AG04449 (cell line): ENCODE measurements at regions not wholly inside any gene's neighbourhood (a gene's known extent, or its start where the extent isn't known, plus 50 kb on each side); places are given as distances from the start of the nearest gene placed in this dataset.
A peak's percentile ranks its signal among the peaks of the same experiment; 100 is the strongest.

Experiments used
- CTCF ChIA-PET: fragments of 350-600 bp; formaldehyde crosslinking; extraction: SDS; loops from one replicate; lab custom pipeline; 2021; ENCODE audit warnings: antibody characterized with exemption; lab: Yijun Ruan, JAX
- POLR2A ChIA-PET: fragments of 400-600, 350-600 bp; formaldehyde crosslinking; extraction: SDS; loops from one replicate; lab custom pipeline; 2020; ENCODE audit warnings: antibody characterized with exemption, inconsistent platforms; lab: Yijun Ruan, JAX
- DNase-seq: peaks from one replicate; pipeline ENCODE4 v3.0.0-alpha.2; 2010; ENCODE audit warnings: low read depth, low spot score
- H3K4me3 ChIP-seq: 2 replicates; pipeline ENCODE4 v1.5.1; 2011; ENCODE audit warnings: low read depth, mild to moderate bottlenecking, control low read depth, low read length
- CTCF ChIP-seq: IDR thresholded peaks from one replicate; pipeline ENCODE4 v1.5.1; 2011; ENCODE audit warnings: mild to moderate bottlenecking, moderate library complexity, low read length, control low read depth, inconsistent platforms; ENCODE audit not compliant: insufficient read depth; ENCODE audit errors: missing control alignments

GRCh38 chr11:119474682-119475596, 52.0 kb upstream of the THY1 start:
- peak; percentile 93 for TF ChIP-seq CTCF
- CTCF ChIA-PET: interaction anchor here (0.5 to 18.4 kb wide), 54 partner anchors 9 to 634 kb away, joined by 3 to 425 read pairs (median 4); partner anchors contain the start of genes C1QTNF5, CBL, RNF26 and THY1
- no peak for DNase-seq
- no peak overlapping the region for H3K4me3 ChIP-seq
- POLR2A ChIA-PET: interaction anchor here (0.5 to 1.6 kb wide), 13 partner anchors 15 to 168 kb away, joined by 3 to 18 read pairs (median 4); partner anchors contain the start of gene THY1

- ChIA-PET CTCF (interaction anchor here (0.5 to 18.4 kb wide), 51 partner anchors 9 to 635 kb away, joined by 3 to 425 read pairs (median 4); partner anchors contain the start of genes C1QTNF5, CBL, RNF26 and THY1), POLR2A (interaction anchor here (0.6 to 1.6 kb wide), 9 partner anchors 25 to 168 kb away, joined by 3 to 18 read pairs (median 5); partner anchors contain the start of gene THY1)
- DNase-seq: no peak
- H3K4me3 ChIP-seq: no peak overlapping the region
- TF ChIP-seq CTCF: no peak
Observed at GRCh38 chr11:119473901-119474681, 51.1 kb upstream of the THY1 start.

- no peak for TF ChIP-seq CTCF
- POLR2A ChIA-PET: no interaction called here
- CTCF ChIA-PET: interaction anchor here (2.3 to 18.4 kb wide), 8 partner anchors 12 to 150 kb away, joined by 15 to 425 read pairs (median 48); partner anchors contain the start of genes C1QTNF5 and USP2
- no peak for DNase-seq
- no peak overlapping the region for H3K4me3 ChIP-seq
Observed at GRCh38 chr11:119473226-119473625, 50.3 kb upstream of the THY1 start.

- CTCF ChIA-PET: interaction anchor here (1.2 to 18.4 kb wide), 5 partner anchors 12 to 134 kb away, joined by 3 to 425 read pairs (median 51); partner anchors contain the start of gene USP2
- no peak overlapping the region for H3K4me3 ChIP-seq
- TF ChIP-seq CTCF: no peak
- no peak for DNase-seq
- POLR2A ChIA-PET: no interaction called here
Observed at GRCh38 chr11:119472856-119473222, 49.9 kb upstream of the THY1 start.
